ENCODE measurements at regions not wholly inside any gene's neighbourhood (a gene's known extent, or its start where the extent isn't known, plus 50 kb on each side); places are given as distances from the start of the nearest gene placed in this dataset.

- intact Hi-C loops (cut with micrococcal nuclease) = no loop called here
- Histone ChIP-seq H3K79me2 (ENCODE audit: control insufficient read depth, insufficient read depth, low read length) (no peaks in the 10 kb centered on the region), H3K9me3 (replicated peaks; ENCODE audit: control insufficient read depth, insufficient read depth, low read length) (no peaks in the 10 kb centered on the region), H3K4me3 (replicated peaks in 1 of 3; ENCODE audit: insufficient read depth in 1 of 3, low read depth in 1 of 3, low read length in 3 of 3) (no peak overlapping the region), H4K20me1 (replicated peaks; ENCODE audit: control insufficient read depth, extremely low read depth, insufficient read depth, low read length) (no peaks in the 10 kb centered on the region), H3K27ac (ENCODE audit: insufficient read depth, low read depth, low read length) (no peak overlapping the region), H3K36me3 (ENCODE audit: control insufficient read depth in 2 of 2, extremely low read depth in 1 of 2, insufficient read depth in 2 of 2, low read length in 2 of 2) (no peaks in the 10 kb centered on the region), H3K4me1 (ENCODE audit: control insufficient read depth, extremely low read depth, insufficient read depth, low read length) (no peaks in the 10 kb centered on the region), H3K9me1 (replicated peaks; ENCODE audit: control insufficient read depth, extremely low read depth, insufficient read depth, low read length) (no peaks in the 10 kb centered on the region), H3K4me2 (ENCODE audit: insufficient read depth, low read length) (no peak overlapping the region), H2AFZ (ENCODE audit: low read depth, low read length) (no peak overlapping the region), H3K9ac (replicated peaks; ENCODE audit: extremely low read depth, insufficient read depth, low read length) (no peak overlapping the region), H3K27me3 (ENCODE audit: control insufficient read depth in 2 of 2, insufficient read depth in 2 of 2, low read length in 2 of 2) (no peaks in the 10 kb centered on the region)
- TF ChIP-seq MAX (IDR thresholded peaks at IDR 0.05; ENCODE audit: insufficient read depth, insufficient read length) = no peak
- TF ChIP-seq FOS (IDR thresholded peaks at IDR 0.05; ENCODE audit: borderline replicate concordance, insufficient read depth, low read length) = no peak
- no peak for TF ChIP-seq MYC (IDR thresholded peaks at IDR 0.05; ENCODE audit: low read depth, low read length)
- TF ChIP-seq POLR2A (IDR thresholded peaks at IDR 0.05; ENCODE audit: low read depth, low read length) = no peak
- TF ChIP-seq POLR2AphosphoS5 (IDR thresholded peaks at IDR 0.05; ENCODE audit: insufficient read depth, low read depth, low read length) = no peak
- dilution Hi-C loops (cut with MboI; ENCODE audit: extremely low pct_ligation_motif_present, low sequenced_read_pairs) = no loop called here
- POLR2A ChIA-PET = no interaction called here
- DNase-seq (ENCODE audit: low read depth, low spot score) (no peak), FAIRE-seq (no peak)
- BruUV-seq (replicated peaks) = no TSS peak
- CTCF ChIA-PET = no interaction called here
These were observed 251.6 kb downstream of the KCNJ2 start for GRCh38 chr17:70420861-70421445.

GRCh38 chr17:70422862-70423261 lies 253.5 kb downstream of the KCNJ2 start:
- BruUV-seq (replicated peaks) = no TSS peak
- dilution Hi-C loops (cut with MboI; ENCODE audit: extremely low pct_ligation_motif_present, low sequenced_read_pairs) = no loop called here
- no peak overlapping the region for H2AFZ ChIP-seq (ENCODE audit: low read depth, low read length)

More at GRCh38 chr17:70422862-70423261, 253.5 kb downstream of the KCNJ2 start:
- no peak overlapping the region for H3K4me3 ChIP-seq (replicated peaks in 1 of 3; ENCODE audit: insufficient read depth in 1 of 3, low read depth in 1 of 3, low read length in 3 of 3)
- no peaks in the 10 kb centered on the region for H3K79me2 ChIP-seq (ENCODE audit: control insufficient read depth, insufficient read depth, low read length)
- no peaks in the 10 kb centered on the region for H3K9me1 ChIP-seq (replicated peaks; ENCODE audit: control insufficient read depth, extremely low read depth, insufficient read depth, low read length)
- DNase-seq (ENCODE audit: low read depth, low spot score) = no peak
- TF ChIP-seq POLR2A (IDR thresholded peaks at IDR 0.05; ENCODE audit: low read depth, low read length) = no peak
- no peak for TF ChIP-seq POLR2AphosphoS5 (IDR thresholded peaks at IDR 0.05; ENCODE audit: insufficient read depth, low read depth, low read length)
- TF ChIP-seq GATA2 (IDR thresholded peaks at IDR 0.05; ENCODE audit: insufficient read depth, insufficient read length, low read depth, low read length) = no peak
- no peak for TF ChIP-seq MAX (IDR thresholded peaks at IDR 0.05; ENCODE audit: insufficient read depth, insufficient read length)
- no peak for TF ChIP-seq MYC (IDR thresholded peaks at IDR 0.05; ENCODE audit: low read depth, low read length)
- TF ChIP-seq, protein P1, sequence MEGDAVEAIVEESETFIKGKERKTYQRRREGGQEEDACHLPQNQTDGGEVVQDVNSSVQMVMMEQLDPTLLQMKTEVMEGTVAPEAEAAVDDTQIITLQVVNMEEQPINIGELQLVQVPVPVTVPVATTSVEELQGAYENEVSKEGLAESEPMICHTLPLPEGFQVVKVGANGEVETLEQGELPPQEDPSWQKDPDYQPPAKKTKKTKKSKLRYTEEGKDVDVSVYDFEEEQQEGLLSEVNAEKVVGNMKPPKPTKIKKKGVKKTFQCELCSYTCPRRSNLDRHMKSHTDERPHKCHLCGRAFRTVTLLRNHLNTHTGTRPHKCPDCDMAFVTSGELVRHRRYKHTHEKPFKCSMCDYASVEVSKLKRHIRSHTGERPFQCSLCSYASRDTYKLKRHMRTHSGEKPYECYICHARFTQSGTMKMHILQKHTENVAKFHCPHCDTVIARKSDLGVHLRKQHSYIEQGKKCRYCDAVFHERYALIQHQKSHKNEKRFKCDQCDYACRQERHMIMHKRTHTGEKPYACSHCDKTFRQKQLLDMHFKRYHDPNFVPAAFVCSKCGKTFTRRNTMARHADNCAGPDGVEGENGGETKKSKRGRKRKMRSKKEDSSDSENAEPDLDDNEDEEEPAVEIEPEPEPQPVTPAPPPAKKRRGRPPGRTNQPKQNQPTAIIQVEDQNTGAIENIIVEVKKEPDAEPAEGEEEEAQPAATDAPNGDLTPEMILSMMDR (IDR thresholded peaks at IDR 0.05; ENCODE audit: extremely low read depth in 1 of 2, insufficient read depth in 1 of 2, low read depth in 1 of 2, low read length in 2 of 2) = no peak
- TF ChIP-seq FOS (IDR thresholded peaks at IDR 0.05; ENCODE audit: borderline replicate concordance, insufficient read depth, low read length) = no peak
- TF ChIP-seq EZH2 (IDR thresholded peaks at IDR 0.05; ENCODE audit: borderline replicate concordance, low read depth, low read length, severe bottlenecking) = no peak
- TF ChIP-seq JUN (IDR thresholded peaks at IDR 0.05; ENCODE audit: borderline replicate concordance, insufficient read depth, insufficient read length, low read depth) = no peak
- FAIRE-seq = no peak
- no peaks in the 10 kb centered on the region for H3K9me3 ChIP-seq (replicated peaks; ENCODE audit: control insufficient read depth, insufficient read depth, low read length)
- no peak overlapping the region for H3K9ac ChIP-seq (replicated peaks; ENCODE audit: extremely low read depth, insufficient read depth, low read length)
- CTCF ChIA-PET = no interaction called here
- no peak overlapping the region for H3K4me2 ChIP-seq (ENCODE audit: insufficient read depth, low read length)
- intact Hi-C loops (cut with micrococcal nuclease) = no loop called here
- no peaks in the 10 kb centered on the region for H3K27me3 ChIP-seq (ENCODE audit: control insufficient read depth in 2 of 2, insufficient read depth in 2 of 2, low read length in 2 of 2)
- H3K27ac ChIP-seq (ENCODE audit: insufficient read depth, low read depth, low read length) = no peak overlapping the region
- no peaks in the 10 kb centered on the region for H4K20me1 ChIP-seq (replicated peaks; ENCODE audit: control insufficient read depth, extremely low read depth, insufficient read depth, low read length)
- H3K4me1 ChIP-seq (ENCODE audit: control insufficient read depth, extremely low read depth, insufficient read depth, low read length) = no peaks in the 10 kb centered on the region
- POLR2A ChIA-PET = no interaction called here
- no peaks in the 10 kb centered on the region for H3K36me3 ChIP-seq (ENCODE audit: control insufficient read depth in 2 of 2, extremely low read depth in 1 of 2, insufficient read depth in 2 of 2, low read length in 2 of 2)

Data from endothelial cell of umbilical vein (primary cell).